GM23338 (cell line): ENCODE measurements at regions not wholly inside any gene's neighbourhood (a gene's known extent, or its start where the extent isn't known, plus 50 kb on each side); places are given as distances from the start of the nearest gene placed in this dataset.

Experiments
- ATAC-seq: fragments of 200-7000 bp; cut with Tn5 transposase; 3 replicates; pipeline ENCODE4 v1.9.1; 2020
- DNase-seq: peaks from one replicate; pipeline ENCODE4 v3.0.0-alpha.2; 2015; ENCODE audit warnings: low spot score
- H2AFZ ChIP-seq: fragments of 200-600 bp; sonication (generic); 2 replicates; pipeline ENCODE4 v1.8.0; 2016; ENCODE audit warnings: antibody characterized with exemption, mild to moderate bottlenecking, moderate library complexity
- H3F3A ChIP-seq: fragments of 200-600 bp; sonication (generic); replicated peaks from 2 replicates; pipeline ENCODE4 v1.8.0; 2017; ENCODE audit warnings: antibody characterized with exemption, mixed run types, low read depth
- H3K27ac ChIP-seq: fragments of 200-600 bp; sonication (generic); 2 replicates; pipeline ENCODE4 v1.6.1; 2016; ENCODE audit warnings: low read depth
- H3K27me3 ChIP-seq: fragments of 200-600 bp; sonication (generic); 2 replicates; pipeline ENCODE4 v1.8.0; 2016; ENCODE audit warnings: mild to moderate bottlenecking, mixed run types, moderate library complexity; ENCODE audit not compliant: insufficient read depth
- H3K36me3 ChIP-seq: fragments of 200-600 bp; sonication (generic); 2 replicates; pipeline ENCODE4 v1.8.0; 2016; ENCODE audit warnings: mild to moderate bottlenecking; ENCODE audit not compliant: insufficient read depth
- H3K4me1 ChIP-seq: fragments of 200-600 bp; sonication (generic); 2 replicates; pipeline ENCODE4 v1.8.0; 2016; ENCODE audit warnings: mild to moderate bottlenecking, moderate library complexity; ENCODE audit not compliant: insufficient read depth
- H3K4me2 ChIP-seq: fragments of 200-600 bp; sonication (generic); 2 replicates; pipeline ENCODE4 v1.7.1; 2017; ENCODE audit warnings: mixed run types
- H3K4me3 ChIP-seq: fragments of 200-600 bp; sonication (generic); 2 replicates; pipeline ENCODE4 v1.6.1; 2016; ENCODE audit warnings: mixed run types
- H3K79me2 ChIP-seq: fragments of 200-600 bp; sonication (generic); replicated peaks from 2 replicates; pipeline ENCODE4 v1.8.0; 2017; ENCODE audit warnings: mild to moderate bottlenecking; ENCODE audit not compliant: insufficient read depth
- H3K9me2 ChIP-seq: fragments of 200-600 bp; sonication (generic); 2 replicates; pipeline ENCODE4 v1.8.0; 2017; ENCODE audit not compliant: insufficient read depth
- H4K20me1 ChIP-seq: fragments of 200-600 bp; sonication (generic); replicated peaks from 2 replicates; pipeline ENCODE4 v1.8.0; 2017; ENCODE audit warnings: mild to moderate bottlenecking; ENCODE audit not compliant: insufficient read depth
- H3K27ac Mint-ChIP-seq: 2 replicates; pipeline ENCODE4 v1.8.0; 2020; ENCODE audit warnings: inconsistent platforms, mild to moderate bottlenecking, moderate library complexity, mixed read lengths
- H3K27me3 Mint-ChIP-seq: 3 replicates; pipeline ENCODE4 v1.8.0; 2022; ENCODE audit warnings: low read depth, mild to moderate bottlenecking, moderate library complexity, mixed read lengths, inconsistent platforms; ENCODE audit not compliant: insufficient read depth, poor library complexity
- H3K36me3 Mint-ChIP-seq: 3 replicates; pipeline ENCODE4 v1.8.0; 2021; ENCODE audit warnings: low read depth, mild to moderate bottlenecking, inconsistent platforms, moderate library complexity, mixed read lengths
- H3K4me1 Mint-ChIP-seq: 3 replicates; pipeline ENCODE4 v1.8.0; 2020; ENCODE audit warnings: mild to moderate bottlenecking, inconsistent platforms, mixed read lengths
- H3K4me3 Mint-ChIP-seq: 3 replicates; pipeline ENCODE4 v1.8.0; 2021; ENCODE audit warnings: moderate library complexity, mild to moderate bottlenecking, inconsistent platforms, mixed read lengths
- H3K9me3 Mint-ChIP-seq: 3 replicates; pipeline ENCODE4 v1.8.0; 2020; ENCODE audit warnings: moderate library complexity, mild to moderate bottlenecking, inconsistent platforms, mixed read lengths
- CREB1 ChIP-seq: fragments of 250-450 bp; sonication (Bioruptor Pico); IDR thresholded peaks from 2 replicates; pipeline ENCODE4 v1.5.0; 2020; ENCODE audit warnings: low read depth, mild to moderate bottlenecking, moderate library complexity
- EZH2 ChIP-seq: fragments of 200-600 bp; sonication (generic); IDR thresholded peaks from one replicate; pipeline ENCODE4 v1.8.0; 2017; ENCODE audit warnings: antibody characterized with exemption, mild to moderate bottlenecking, low read depth; ENCODE audit not compliant: unreplicated experiment
- EZH2phosphoT487 ChIP-seq: fragments of 200-600 bp; sonication (generic); IDR thresholded peaks from one replicate; pipeline ENCODE4 v1.8.1; 2018; ENCODE audit warnings: antibody characterized with exemption; ENCODE audit not compliant: unreplicated experiment
- JUNB ChIP-seq: IDR thresholded peaks from one replicate; pipeline ENCODE4 v1.6.1; 2016; ENCODE audit warnings: antibody characterized with exemption; ENCODE audit not compliant: unreplicated experiment
- NANOG ChIP-seq: IDR thresholded peaks from 2 replicates; pipeline ENCODE4 v1.6.1; 2016; ENCODE audit warnings: antibody characterized with exemption, borderline replicate concordance
- POLR2AphosphoS5 ChIP-seq: IDR thresholded peaks from 2 replicates; pipeline ENCODE4 v1.6.1; 2016; ENCODE audit warnings: antibody characterized with exemption, low read depth
- STAT1 ChIP-seq: IDR thresholded peaks from one replicate; pipeline ENCODE4 v1.6.1; 2016; ENCODE audit warnings: antibody characterized with exemption; ENCODE audit not compliant: unreplicated experiment
- ZNF114 ChIP-seq: fragments of 250-450 bp; sonication (Bioruptor Pico); IDR thresholded peaks from 2 replicates; pipeline ENCODE4 v1.5.0; 2020; ENCODE audit warnings: mild to moderate bottlenecking, moderate library complexity
- ZNF331 ChIP-seq: fragments of 250-450 bp; sonication (Bioruptor Pico); IDR thresholded peaks from 2 replicates; pipeline ENCODE4 v1.5.0; 2020; ENCODE audit warnings: low read depth, mild to moderate bottlenecking, moderate library complexity
- TF ChIP-seq, protein P1 (sequence below): fragments of 250-450 bp; sonication (Bioruptor Pico); IDR thresholded peaks from 2 replicates; pipeline ENCODE4 v1.5.0; 2020; ENCODE audit warnings: mild to moderate bottlenecking, moderate library complexity
- TF ChIP-seq, protein P2 (sequence below): IDR thresholded peaks from one replicate; pipeline ENCODE4 v1.6.1; 2018; ENCODE audit warnings: antibody characterized with exemption; ENCODE audit not compliant: unreplicated experiment
- TF ChIP-seq, protein P3 (sequence below): IDR thresholded peaks from 2 replicates; pipeline ENCODE4 v1.6.1; 2016; ENCODE audit warnings: antibody characterized with exemption
- TF ChIP-seq, protein P4 (sequence below), 2 experiments: fragments of 200-600 bp in 1 of 2; sonication (generic) in 1 of 2; conservative IDR thresholded peaks; 2 replicates each; pipeline versions ENCODE4 v1.5.1 to v1.6.1; 2016 to 2017; ENCODE audit warnings: antibody characterized with exemption in 2 of 2, low read depth in 2 of 2, mild to moderate bottlenecking in 2 of 2, moderate library complexity in 1 of 2

DNA sequence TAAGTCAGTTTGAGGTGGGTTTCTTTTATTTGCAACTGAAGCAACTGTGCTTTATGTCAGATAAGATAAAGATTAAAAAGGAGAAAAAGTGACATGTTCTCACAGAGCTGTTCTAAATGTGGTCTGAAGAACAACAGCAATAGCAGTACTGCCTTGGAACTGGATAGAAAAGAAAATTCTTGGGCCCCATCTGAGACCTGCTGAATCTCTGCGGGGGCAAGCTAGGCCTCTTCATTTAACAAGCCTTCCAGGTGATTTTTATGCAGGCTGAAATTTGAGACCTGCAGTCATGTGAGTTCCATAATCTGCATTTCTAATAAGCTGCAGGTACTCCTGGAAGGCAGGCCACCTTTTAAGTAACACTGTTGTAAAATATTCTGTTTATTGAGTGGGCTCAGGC, 91.4 kb upstream of the CTSC start:
- Mint-ChIP-seq H3K4me3 (no peak overlapping the region), H3K9me3 (peaks cover 2% of the 10 kb centered on the region; the same call in 2 of the 3 replicates), H3K4me1 (peaks cover 38% of the 10 kb centered on the region), H3K27ac (0 out of 2 replicates have a peak overlapping the region, but pooled peaks have one; percentile 35), H3K27me3 (no peaks in the 10 kb centered on the region), H3K36me3 (no peaks in the 10 kb centered on the region)
- peak overlapping the region; percentile 12; the same call in 1 of the 2 replicates for H2AFZ ChIP-seq
- H3K36me3 ChIP-seq: no peaks in the 10 kb centered on the region
- H3K27me3 ChIP-seq: no peaks in the 10 kb centered on the region
- H3F3A ChIP-seq: no peaks in the 10 kb centered on the region
- ATAC-seq (peak; percentile 59), DNase-seq (peak; percentile 26)
- no peaks in the 10 kb centered on the region for H3K79me2 ChIP-seq
- no peak overlapping the region for H3K27ac ChIP-seq
- H3K4me2 ChIP-seq: peak overlapping the region; percentile 28
- no peaks in the 10 kb centered on the region for H4K20me1 ChIP-seq
- peaks cover 20% of the 10 kb centered on the region for H3K4me1 ChIP-seq
- peaks cover under 1% of the 10 kb centered on the region; the same call in 1 of the 2 replicates for H3K9me2 ChIP-seq
- H3K4me3 ChIP-seq: no peak overlapping the region
- no peak for TF ChIP-seq EZH2phosphoT487
- TF ChIP-seq, protein P1, sequence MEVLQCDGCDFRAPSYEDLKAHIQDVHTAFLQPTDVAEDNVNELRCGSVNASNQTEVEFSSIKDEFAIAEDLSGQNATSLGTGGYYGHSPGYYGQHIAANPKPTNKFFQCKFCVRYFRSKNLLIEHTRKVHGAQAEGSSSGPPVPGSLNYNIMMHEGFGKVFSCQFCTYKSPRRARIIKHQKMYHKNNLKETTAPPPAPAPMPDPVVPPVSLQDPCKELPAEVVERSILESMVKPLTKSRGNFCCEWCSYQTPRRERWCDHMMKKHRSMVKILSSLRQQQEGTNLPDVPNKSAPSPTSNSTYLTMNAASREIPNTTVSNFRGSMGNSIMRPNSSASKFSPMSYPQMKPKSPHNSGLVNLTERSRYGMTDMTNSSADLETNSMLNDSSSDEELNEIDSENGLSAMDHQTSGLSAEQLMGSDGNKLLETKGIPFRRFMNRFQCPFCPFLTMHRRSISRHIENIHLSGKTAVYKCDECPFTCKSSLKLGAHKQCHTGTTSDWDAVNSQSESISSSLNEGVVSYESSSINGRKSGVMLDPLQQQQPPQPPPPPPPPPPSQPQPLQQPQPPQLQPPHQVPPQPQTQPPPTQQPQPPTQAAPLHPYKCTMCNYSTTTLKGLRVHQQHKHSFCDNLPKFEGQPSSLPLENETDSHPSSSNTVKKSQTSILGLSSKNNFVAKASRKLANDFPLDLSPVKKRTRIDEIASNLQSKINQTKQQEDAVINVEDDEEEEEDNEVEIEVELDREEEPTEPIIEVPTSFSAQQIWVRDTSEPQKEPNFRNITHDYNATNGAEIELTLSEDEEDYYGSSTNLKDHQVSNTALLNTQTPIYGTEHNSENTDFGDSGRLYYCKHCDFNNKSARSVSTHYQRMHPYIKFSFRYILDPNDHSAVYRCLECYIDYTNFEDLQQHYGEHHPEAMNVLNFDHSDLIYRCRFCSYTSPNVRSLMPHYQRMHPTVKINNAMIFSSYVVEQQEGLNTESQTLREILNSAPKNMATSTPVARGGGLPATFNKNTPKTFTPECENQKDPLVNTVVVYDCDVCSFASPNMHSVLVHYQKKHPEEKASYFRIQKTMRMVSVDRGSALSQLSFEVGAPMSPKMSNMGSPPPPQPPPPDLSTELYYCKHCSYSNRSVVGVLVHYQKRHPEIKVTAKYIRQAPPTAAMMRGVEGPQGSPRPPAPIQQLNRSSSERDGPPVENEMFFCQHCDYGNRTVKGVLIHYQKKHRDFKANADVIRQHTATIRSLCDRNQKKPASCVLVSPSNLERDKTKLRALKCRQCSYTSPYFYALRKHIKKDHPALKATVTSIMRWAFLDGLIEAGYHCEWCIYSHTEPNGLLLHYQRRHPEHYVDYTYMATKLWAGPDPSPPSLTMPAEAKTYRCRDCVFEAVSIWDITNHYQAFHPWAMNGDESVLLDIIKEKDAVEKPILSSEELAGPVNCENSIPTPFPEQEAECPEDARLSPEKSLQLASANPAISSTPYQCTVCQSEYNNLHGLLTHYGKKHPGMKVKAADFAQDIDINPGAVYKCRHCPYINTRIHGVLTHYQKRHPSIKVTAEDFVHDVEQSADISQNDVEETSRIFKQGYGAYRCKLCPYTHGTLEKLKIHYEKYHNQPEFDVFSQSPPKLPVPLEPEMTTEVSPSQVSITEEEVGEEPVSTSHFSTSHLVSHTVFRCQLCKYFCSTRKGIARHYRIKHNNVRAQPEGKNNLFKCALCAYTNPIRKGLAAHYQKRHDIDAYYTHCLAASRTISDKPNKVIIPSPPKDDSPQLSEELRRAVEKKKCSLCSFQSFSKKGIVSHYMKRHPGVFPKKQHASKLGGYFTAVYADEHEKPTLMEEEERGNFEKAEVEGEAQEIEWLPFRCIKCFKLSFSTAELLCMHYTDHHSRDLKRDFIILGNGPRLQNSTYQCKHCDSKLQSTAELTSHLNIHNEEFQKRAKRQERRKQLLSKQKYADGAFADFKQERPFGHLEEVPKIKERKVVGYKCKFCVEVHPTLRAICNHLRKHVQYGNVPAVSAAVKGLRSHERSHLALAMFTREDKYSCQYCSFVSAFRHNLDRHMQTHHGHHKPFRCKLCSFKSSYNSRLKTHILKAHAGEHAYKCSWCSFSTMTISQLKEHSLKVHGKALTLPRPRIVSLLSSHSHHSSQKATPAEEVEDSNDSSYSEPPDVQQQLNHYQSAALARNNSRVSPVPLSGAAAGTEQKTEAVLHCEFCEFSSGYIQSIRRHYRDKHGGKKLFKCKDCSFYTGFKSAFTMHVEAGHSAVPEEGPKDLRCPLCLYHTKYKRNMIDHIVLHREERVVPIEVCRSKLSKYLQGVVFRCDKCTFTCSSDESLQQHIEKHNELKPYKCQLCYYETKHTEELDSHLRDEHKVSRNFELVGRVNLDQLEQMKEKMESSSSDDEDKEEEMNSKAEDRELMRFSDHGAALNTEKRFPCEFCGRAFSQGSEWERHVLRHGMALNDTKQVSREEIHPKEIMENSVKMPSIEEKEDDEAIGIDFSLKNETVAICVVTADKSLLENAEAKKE (CRISPR knock-in tag): no peak
- TF ChIP-seq CREB1 (CRISPR knock-in tag): no peak
- TF ChIP-seq STAT1: no peak
- TF ChIP-seq ZNF114: no peak
- TF ChIP-seq ZNF331 (CRISPR knock-in tag): no peak
- TF ChIP-seq, protein P2, sequence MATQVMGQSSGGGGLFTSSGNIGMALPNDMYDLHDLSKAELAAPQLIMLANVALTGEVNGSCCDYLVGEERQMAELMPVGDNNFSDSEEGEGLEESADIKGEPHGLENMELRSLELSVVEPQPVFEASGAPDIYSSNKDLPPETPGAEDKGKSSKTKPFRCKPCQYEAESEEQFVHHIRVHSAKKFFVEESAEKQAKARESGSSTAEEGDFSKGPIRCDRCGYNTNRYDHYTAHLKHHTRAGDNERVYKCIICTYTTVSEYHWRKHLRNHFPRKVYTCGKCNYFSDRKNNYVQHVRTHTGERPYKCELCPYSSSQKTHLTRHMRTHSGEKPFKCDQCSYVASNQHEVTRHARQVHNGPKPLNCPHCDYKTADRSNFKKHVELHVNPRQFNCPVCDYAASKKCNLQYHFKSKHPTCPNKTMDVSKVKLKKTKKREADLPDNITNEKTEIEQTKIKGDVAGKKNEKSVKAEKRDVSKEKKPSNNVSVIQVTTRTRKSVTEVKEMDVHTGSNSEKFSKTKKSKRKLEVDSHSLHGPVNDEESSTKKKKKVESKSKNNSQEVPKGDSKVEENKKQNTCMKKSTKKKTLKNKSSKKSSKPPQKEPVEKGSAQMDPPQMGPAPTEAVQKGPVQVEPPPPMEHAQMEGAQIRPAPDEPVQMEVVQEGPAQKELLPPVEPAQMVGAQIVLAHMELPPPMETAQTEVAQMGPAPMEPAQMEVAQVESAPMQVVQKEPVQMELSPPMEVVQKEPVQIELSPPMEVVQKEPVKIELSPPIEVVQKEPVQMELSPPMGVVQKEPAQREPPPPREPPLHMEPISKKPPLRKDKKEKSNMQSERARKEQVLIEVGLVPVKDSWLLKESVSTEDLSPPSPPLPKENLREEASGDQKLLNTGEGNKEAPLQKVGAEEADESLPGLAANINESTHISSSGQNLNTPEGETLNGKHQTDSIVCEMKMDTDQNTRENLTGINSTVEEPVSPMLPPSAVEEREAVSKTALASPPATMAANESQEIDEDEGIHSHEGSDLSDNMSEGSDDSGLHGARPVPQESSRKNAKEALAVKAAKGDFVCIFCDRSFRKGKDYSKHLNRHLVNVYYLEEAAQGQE: no peak
- no peak for TF ChIP-seq POLR2AphosphoS5
- TF ChIP-seq, protein P3, sequence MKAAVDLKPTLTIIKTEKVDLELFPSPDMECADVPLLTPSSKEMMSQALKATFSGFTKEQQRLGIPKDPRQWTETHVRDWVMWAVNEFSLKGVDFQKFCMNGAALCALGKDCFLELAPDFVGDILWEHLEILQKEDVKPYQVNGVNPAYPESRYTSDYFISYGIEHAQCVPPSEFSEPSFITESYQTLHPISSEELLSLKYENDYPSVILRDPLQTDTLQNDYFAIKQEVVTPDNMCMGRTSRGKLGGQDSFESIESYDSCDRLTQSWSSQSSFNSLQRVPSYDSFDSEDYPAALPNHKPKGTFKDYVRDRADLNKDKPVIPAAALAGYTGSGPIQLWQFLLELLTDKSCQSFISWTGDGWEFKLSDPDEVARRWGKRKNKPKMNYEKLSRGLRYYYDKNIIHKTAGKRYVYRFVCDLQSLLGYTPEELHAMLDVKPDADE: no peak
- TF ChIP-seq, protein P4, sequence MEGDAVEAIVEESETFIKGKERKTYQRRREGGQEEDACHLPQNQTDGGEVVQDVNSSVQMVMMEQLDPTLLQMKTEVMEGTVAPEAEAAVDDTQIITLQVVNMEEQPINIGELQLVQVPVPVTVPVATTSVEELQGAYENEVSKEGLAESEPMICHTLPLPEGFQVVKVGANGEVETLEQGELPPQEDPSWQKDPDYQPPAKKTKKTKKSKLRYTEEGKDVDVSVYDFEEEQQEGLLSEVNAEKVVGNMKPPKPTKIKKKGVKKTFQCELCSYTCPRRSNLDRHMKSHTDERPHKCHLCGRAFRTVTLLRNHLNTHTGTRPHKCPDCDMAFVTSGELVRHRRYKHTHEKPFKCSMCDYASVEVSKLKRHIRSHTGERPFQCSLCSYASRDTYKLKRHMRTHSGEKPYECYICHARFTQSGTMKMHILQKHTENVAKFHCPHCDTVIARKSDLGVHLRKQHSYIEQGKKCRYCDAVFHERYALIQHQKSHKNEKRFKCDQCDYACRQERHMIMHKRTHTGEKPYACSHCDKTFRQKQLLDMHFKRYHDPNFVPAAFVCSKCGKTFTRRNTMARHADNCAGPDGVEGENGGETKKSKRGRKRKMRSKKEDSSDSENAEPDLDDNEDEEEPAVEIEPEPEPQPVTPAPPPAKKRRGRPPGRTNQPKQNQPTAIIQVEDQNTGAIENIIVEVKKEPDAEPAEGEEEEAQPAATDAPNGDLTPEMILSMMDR (conservative IDR thresholded peaks at IDR 0.05; ENCODE audit: low read depth in 2 of 2): no peak
- no peak for TF ChIP-seq EZH2
- TF ChIP-seq JUNB: no peak
- no peak for TF ChIP-seq NANOG
